ENCODE measurements at regions not wholly inside any gene's neighbourhood (a gene's known extent, or its start where the extent isn't known, plus 50 kb on each side); places are given as distances from the start of the nearest gene placed in this dataset.

GRCh38 chr3:159803459-159803858, 185.2 kb upstream of the IL12A start:
- intact Hi-C loops (cut with micrococcal nuclease) = no loop called here

GRCh38 chr3:159804726-159805410, 183.8 kb upstream of the IL12A start:
- intact Hi-C loops (cut with micrococcal nuclease) = loop anchor here (1.0 kb wide), 3 partner anchors 483 to 960 kb away; no protein-coding TSS in a partner anchor

DNA sequence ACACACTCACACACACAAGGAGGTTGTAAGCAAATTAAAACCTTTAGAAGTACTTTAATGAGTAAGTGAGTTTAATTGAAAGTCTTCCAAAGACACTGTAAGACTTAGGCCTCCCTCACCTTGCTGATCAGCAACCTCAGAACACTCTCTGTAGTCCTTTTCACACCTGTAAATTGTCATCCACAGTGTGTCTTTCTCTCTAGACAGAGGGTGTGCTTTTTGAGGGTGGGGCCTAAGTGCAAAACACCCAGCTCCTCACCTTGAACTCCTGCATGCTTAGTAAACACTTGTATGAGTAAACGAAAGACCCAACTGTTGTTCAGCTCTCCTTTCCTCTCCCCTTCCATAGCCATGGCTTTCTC, 183.2 kb upstream of the IL12A start:
- intact Hi-C loops (cut with micrococcal nuclease) = loop anchor here (1.0 kb wide), 3 partner anchors 483 to 960 kb away; no protein-coding TSS in a partner anchor

- intact Hi-C loops (cut with micrococcal nuclease) = no loop called here
Measured at GRCh38 chr3:159806412-159806811, 182.2 kb upstream of the IL12A start.

DNA sequence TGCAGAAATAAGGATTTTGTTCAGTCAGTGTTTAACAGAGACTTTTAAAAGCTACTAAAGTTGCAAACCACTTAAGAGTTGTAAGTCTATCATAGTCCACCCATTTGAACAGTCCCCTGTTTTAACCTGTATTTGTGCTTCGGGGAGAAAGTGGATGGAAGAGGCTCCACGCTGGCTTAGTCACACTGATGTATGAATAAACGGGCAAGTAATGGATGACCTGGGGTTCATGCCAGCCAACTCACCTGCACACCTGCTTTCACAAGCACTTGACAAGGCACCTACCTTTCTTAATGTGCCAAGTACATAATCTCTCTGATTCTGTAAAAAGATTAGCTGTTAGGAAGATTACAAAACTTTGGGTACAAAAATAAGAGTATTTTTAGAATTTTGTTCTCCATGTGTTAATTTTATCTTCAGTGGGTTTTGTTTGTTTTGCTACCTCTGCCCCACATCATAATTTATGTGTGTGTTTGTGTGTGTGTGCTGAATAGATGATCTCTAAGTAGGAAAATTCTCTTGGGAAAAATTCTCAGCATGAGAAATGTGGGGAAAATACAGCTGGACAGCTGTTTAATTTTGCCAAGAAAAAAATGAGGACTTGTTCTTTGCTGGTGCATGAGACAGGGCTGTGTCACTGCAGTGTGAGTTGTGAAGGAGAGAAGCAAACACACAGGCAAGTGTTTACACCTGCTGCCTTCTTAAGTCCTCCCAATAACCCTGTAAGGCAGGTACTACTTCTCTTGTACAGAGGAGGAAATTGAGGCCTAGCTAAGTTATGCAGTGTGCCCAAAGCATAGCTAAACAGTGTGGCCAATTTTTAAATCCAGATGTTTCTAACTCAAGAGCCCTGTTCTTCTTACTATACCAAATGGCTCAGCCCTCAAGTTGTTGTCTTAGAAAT, 181.2 kb upstream of the IL12A start:
- intact Hi-C loops (cut with micrococcal nuclease) = no loop called here

GRCh38 chr3:159813822-159814531, 174.7 kb upstream of the IL12A start:
- intact Hi-C loops (cut with micrococcal nuclease) = no loop called here

- intact Hi-C loops (cut with micrococcal nuclease) = no loop called here
Measured at GRCh38 chr3:159816512-159816911, 172.1 kb upstream of the IL12A start.

DNA sequence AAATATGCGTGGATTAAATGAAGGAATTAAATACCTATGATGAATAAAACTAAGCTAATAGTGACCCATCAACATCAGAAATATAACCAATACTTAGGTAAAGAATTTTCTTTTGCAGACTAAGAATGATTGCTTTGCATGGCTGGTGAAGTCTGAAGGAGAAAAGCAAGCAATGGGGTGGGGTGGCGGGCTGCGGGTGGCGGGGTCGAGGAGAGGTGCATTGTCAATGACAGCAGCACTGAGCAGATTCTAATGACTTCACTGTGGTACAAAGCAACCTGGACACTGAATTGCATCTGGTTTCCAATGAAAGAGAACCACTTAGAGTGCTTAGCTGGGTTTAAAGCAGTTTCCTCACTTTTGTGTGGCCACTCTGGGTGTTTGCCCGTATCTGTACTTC, 171.5 kb upstream of the IL12A start:
- intact Hi-C loops (cut with micrococcal nuclease) = no loop called here

- intact Hi-C loops (cut with micrococcal nuclease) = no loop called here
Measured at GRCh38 chr3:159817571-159817970, 171.1 kb upstream of the IL12A start.

GRCh38 chr3:159818399-159818798, 170.2 kb upstream of the IL12A start:
- intact Hi-C loops (cut with micrococcal nuclease) = no loop called here

GRCh38 chr3:159818997-159819500, 169.6 kb upstream of the IL12A start:
- intact Hi-C loops (cut with micrococcal nuclease) = no loop called here

- intact Hi-C loops (cut with micrococcal nuclease) = no loop called here
Measured at GRCh38 chr3:159819676-159820075, 169.0 kb upstream of the IL12A start.

DNA sequence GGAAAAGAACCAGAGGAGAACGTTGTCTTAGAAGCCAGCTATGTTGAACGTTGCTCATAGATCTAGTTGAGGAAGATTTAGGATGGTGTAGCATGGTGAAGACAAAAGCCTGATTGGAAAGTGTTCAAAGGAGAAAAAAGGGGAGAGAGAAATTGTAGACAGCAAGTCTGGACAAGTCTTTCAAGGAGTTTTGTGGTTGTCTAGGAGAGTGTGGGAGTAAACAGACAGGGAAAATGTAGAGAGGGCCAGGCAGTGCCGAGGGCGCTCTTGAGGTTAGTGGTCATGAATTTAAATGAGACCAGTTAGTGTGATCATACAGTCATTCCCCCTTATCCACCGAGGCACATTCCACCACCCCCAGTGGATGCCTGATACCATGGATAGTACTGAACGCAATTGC, 167.5 kb upstream of the IL12A start:
- intact Hi-C loops (cut with micrococcal nuclease) = no loop called here

- intact Hi-C loops (cut with micrococcal nuclease) = no loop called here
Measured at GRCh38 chr3:159821736-159822135, 166.9 kb upstream of the IL12A start.

- intact Hi-C loops (cut with micrococcal nuclease) = no loop called here
Measured at GRCh38 chr3:159823780-159824179, 164.9 kb upstream of the IL12A start.

- intact Hi-C loops (cut with micrococcal nuclease) = no loop called here
Measured at GRCh38 chr3:159824333-159824732, 164.3 kb upstream of the IL12A start.

DNA sequence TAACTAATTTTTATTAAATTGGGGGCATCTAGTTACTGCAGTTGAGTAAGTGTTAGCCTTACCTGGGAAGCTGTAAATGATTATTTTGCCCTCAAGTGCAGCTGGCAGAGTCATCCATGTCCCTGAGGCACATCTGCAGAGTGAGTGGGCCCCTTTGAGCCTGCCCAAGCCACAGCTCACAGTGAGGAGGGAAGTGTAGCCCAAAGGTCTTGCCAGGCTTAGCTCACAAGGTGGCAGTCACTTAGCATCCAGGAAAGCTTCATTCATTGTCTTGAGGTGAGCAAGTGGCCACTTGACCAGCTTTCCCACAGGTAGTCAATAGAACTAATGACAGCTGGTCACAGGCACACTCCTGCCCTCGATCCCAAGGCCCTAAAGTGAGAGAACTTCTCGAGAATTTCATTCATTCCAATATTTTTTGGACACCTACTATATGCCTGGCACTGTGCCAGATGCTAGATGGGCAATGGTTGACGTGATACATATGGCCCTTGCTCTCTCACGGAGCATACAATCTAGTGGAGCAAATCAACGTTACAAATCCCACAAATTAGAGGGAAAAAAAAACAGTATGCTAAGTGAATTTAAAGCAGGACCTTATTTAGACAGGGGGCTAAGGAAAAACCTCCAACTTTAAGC, 163.3 kb upstream of the IL12A start:
- intact Hi-C loops (cut with micrococcal nuclease) = no loop called here

- intact Hi-C loops (cut with micrococcal nuclease) = loop anchor here (2.0 kb wide), 1 partner anchor 178 kb away; no protein-coding TSS in a partner anchor
Measured at GRCh38 chr3:159828542-159828943, 160.1 kb upstream of the IL12A start.

DNA sequence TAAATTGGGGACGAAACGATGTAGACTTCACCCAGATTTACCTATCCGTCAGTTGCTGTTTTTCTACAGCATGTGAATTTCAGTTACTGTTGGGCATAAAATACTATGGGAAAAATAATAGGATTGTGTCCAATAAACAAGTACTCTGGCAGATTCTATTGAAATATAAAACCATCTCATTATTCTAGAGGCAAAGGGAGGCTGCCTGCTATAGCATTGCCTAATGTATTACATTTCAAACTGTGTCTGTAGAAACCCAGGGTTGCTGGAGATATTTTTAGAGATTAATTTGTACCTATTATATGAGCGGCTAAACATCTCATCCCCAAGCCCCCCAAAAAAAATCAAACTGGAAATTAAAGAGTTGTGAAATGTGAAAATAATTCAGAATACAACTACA, 159.6 kb upstream of the IL12A start:
- intact Hi-C loops (cut with micrococcal nuclease) = loop anchor here (2.0 kb wide), 1 partner anchor 178 kb away; no protein-coding TSS in a partner anchor

DNA sequence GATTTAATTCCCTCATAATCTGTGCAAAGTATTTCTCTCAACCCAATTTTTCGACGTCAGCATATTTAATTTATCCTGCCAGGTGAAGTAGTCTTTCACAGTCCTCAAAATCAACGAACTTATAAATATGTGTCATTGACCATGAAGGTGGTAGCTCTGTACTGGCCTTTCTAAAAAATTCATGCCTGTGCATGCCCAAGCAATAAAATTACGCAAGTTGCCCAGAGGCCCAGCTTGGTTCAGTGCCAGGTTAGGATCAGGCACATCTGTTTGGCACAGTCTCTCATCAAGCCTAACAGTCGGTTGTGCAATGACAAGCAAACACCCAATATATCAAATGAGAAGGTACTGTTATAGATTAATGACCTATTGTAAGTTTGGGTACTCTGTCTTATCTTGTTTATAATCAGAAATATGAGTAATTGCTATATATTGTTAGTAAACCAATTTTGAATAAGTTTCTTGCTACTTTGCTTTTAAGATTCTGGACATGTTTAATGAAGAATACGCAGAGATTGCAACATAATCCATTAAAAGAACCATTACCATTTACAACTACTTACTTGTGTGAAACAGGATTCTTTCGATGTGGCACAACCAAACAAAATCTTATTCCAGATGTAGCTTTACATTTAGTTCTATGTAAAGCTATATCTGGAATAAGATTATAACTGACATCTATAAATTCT, 159.0 kb upstream of the IL12A start:
- intact Hi-C loops (cut with micrococcal nuclease) = loop anchor here (2.0 kb wide), 1 partner anchor 177 kb away; no protein-coding TSS in a partner anchor
